CD4-positive, alpha-beta T cell treated with Interleukin-4 for 4 hours (primary cell): ENCODE measurements at regions not wholly inside any gene's neighbourhood (a gene's known extent, or its start where the extent isn't known, plus 50 kb on each side); places are given as distances from the start of the nearest gene placed in this dataset.
"Not testable (repeated sequence)": the region's sequence is repeated elsewhere in the genome, so short reads cannot be mapped to it uniquely, and the experiment has no call there.

Experiments used
- DNase-seq: peaks from one replicate; pipeline ENCODE4 v3.0.0-alpha.2; 2020

- no peak for DNase-seq
Measured at GRCh38 chr2:88927128-88927527, 235.7 kb downstream of the RPIA start.

DNA sequence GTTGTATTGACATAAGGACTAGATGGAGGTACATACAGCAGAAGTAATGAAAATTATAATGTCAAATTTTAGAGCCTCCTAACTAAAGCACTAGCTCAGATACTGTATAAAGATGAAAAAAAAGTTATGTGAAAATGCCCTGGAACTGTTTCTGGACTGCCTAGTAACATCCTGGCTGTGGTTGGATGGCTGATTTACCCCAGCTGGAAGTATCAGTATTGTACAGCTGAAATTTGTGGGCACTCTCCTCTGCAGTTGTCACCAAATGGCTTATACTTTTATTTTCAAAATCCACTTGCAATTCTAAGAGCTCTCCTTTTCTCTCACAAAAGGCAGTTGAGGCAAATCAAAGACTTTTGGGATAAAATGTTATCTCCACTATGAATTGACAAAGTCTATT is 239.2 kb downstream of the RPIA start:
- no peak for DNase-seq

DNA sequence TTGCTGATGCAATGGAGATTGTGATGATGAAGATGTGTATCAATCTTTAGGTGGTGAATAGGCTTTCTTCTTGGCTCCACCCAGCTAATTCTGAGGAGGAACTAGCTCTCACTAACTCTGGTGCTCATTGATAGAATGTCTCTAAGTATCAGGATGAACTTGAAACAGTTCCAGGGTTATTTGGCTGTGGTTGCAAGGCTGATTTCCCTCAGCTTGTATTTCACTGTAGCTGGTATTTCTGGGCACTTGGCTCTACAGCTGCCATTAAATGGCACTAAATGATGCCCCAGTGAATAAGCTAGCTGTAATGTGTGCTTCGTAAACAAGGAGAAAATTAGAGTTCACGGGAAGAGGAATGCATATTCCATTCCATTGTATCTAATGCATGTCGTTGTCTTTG is 241.2 kb downstream of the RPIA start:
- DNase-seq: no peak

GRCh38 chr2:88933091-88933490 is 241.6 kb downstream of the RPIA start:
- no peak for DNase-seq

DNA sequence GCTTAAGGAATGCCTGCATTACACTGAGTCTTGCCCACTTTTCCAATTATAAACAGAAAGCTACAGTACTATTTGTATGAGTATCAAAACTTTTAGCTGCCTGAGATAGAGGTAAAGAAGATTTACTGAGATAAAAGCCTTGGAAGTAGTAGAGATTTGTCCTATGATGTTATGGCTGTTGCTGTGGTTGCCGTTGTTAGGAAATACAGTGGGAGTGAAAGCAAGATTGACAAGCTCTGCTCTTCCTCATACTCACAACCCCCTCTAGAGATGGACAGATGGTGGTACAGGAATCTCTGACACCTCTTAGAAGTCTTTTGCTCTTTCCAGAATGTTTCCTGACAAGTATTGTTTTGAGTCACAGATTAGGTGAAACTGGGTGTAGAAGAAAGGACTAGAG is 242.5 kb downstream of the RPIA start:
- DNase-seq: no peak

DNA sequence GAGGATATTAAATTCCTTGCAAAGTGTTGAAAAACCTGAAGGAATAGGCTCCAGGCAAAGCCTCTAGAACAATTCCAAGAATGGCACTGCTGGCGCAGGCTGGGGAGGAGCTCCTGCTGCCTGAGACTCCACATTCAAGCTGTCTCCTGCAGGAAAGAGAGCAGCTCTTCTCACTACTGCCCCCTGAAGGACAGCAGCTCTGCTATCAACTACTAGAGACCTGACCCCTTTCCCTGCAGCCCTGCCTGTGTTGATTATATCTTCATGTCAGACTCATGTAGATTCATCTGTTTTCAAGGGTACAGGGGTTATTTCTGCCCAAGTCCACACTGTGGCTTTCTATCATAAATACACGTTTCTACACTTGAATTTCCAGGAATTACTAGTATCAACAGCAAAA is 249.7 kb downstream of the RPIA start:
- DNase-seq: not testable (repeated sequence)

- DNase-seq: no peak
Measured at GRCh38 chr2:88942798-88943197, 251.3 kb downstream of the RPIA start.

DNA sequence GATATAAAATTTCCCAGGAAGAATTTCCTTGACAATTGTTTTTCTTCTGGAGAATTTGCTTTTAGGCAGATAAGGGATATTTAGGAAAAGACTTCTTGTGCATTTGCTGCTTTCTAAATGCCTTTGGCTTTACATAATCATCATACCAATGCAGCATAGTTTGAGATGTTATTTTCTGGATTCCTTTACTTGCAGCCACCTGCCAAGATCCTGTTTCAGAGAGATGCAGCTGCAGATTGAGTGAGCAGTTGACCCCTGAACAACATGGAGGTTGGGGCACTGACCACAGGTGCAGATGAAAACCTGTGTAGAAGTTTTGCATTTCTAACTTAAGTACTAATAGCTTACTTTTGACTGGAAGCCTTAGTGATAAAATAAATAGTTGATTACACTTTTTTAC is 257.9 kb downstream of the RPIA start:
- no peak for DNase-seq

DNA sequence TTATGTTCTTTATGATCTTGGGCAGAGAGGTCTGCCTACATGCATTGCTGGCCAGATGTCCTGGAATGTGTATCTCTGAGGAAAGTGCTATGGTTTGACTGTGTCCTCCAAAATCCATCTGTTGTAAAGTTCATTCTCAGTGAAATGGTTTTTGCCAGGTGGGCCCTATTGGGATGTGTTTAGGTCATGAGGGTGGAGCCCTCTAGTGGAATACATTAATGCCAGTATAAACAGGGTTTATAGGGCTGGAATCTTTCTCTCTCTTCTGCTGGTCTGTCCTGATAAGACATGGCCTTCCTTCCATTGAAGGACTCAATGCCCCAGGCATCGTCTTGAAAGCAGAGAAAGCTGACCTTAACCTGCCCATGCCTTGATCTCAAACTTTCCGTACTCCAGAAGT is 258.5 kb downstream of the RPIA start:
- no peak for DNase-seq

DNA sequence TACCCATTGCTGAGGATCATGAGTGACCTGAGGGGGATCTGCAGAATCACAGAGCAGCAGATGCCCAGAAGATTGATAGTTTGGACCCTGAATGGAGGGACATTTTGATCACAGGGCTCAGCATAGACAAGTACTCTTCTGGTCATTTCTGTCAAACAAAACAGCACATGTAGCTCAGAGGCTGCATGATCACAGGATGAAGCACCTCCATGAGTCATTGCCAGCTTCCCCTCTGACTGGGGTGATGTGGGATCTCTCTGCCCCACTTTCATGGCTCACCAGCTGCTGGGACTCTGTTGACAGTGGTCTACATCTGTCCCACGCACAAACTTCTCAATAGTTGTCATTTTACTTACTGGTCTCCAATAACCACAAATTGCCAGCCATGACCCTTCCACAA is 264.1 kb downstream of the RPIA start:
- no peak for DNase-seq

GRCh38 chr2:88959480-88960204 is 268.2 kb downstream of the RPIA start:
- no peak for DNase-seq

DNA sequence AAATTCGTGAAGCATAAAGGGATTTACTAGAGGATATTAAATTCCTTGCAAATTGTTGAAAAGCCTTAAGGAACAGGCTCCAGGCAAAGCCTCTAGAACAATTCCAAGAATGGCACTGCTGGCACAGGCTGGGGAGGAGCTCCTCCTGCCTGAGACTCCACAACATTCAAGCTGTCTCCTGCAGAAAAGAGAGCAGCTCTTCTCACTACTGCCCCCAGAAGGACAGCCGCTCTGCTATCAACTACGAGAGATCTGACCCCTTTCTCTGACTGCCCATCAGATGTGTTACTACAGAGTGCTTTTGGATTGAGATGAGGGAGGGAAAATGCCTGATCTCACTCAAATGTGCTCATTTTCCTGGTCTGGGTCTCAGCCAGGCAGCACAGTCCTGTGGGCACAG is 269.9 kb downstream of the RPIA start:
- DNase-seq: not testable (repeated sequence)

GRCh38 chr2:88967844-88968243 is 276.4 kb downstream of the RPIA start:
- no peak for DNase-seq

- not testable (repeated sequence) for DNase-seq
Measured at GRCh38 chr2:88978011-88978410, 286.5 kb downstream of the RPIA start.

DNA sequence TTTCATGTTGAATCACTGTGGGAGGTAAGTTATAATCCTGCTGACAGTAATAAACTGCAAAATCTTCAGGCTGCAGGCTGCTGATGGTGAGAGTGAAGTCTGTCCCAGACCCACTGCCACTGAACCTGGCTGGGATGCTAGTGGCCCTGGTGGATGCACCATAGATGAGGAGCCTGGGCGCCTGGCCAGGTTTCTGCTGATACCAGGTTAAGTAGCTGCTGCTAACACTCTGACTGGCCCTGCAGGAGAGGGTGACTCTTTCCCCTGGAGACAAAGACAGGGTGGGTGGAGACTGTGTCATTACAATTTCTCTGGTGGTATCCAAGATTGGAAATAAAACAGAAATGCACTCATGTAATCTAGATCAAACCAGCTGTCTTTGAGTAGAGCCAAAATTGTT is 287.0 kb downstream of the RPIA start:
- DNase-seq: not testable (repeated sequence)

DNA sequence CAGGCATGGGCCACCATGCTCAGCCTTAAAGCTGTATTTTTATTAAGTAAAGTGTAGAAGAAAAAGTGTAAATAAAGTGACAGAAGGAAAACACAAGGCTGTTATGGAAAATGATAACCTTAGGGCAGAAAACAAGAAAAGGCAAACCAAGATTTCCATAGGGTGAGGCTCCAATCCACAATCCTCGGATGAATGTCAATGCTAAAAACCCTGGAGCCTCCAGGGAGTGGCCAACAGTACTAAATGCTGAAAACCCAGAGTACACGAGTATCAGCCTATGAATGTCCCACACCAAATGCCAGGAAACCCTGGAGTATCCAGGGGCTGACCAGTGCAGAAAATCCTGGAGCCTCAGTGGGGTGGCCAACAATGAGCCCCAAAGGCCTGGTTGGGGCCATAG is 292.6 kb downstream of the RPIA start:
- DNase-seq: not testable (repeated sequence)

GRCh38 chr2:88986721-88987330 is 295.4 kb downstream of the RPIA start:
- DNase-seq: not testable (repeated sequence)

- not testable (repeated sequence) for DNase-seq
Measured at GRCh38 chr2:88988617-88989016, 297.1 kb downstream of the RPIA start.

DNA sequence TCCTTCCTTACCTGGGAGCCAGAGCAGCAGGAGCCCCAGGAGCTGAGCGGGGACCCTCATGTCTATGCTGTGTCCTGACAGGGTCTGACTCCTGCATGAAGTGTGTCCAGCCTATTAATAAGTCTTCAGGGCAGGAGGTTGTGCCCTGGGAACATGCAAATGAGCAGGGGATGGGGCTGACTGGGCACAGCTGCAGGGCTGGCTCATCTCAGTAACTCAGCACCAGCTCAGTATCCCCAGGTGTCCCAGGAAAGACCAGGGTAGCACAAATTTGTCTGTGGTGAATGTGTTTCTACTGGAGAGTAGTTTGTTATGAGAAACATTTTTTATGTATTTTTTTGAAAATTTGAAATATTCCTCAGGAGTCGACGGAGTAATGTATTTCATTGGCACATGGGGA is 301.3 kb downstream of the RPIA start:
- DNase-seq: not testable (repeated sequence)

DNA sequence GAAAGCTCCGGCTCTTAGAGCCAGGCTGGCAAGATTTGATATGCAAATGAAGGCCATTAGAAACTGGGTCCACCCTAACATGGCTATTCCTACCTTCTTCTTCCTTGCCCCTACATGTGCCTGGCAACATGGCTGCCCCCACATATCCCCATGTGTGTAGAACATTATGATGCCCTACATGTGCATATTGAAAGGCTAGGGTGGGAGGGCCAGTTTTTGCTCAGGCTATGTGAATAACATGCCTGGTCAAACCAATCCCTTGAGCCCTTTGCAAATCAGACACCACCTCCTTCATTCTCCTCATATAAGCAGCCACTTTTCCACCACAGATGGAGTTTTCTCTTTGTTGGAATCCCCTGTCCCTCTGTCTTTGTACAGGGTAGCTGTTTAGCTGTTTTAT is 303.4 kb downstream of the RPIA start:
- not testable (repeated sequence) for DNase-seq

GRCh38 chr2:88996588-88996987 is 305.1 kb downstream of the RPIA start:
- DNase-seq: not testable (repeated sequence)

DNA sequence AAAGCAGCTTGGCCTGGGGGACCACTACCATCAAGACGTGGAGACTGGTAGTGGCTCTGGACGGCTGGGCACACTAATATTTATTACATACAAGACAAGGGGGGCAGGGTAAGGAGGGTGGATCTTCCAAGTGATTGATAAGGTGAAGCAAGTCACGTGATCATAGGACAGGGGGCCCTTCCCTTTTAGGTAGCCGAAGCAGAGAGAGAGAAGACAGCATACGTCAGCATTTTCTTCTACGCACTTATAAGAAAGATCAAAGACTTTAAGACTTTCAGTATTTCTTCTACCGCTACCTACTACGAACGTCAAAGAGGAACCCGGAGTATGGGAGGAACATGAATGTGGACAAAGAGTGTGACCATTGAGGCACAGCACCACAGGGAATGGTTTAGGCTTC is 307.9 kb downstream of the RPIA start:
- DNase-seq: no peak

GRCh38 chr2:89000235-89000634 is 308.8 kb downstream of the RPIA start:
- DNase-seq: no peak

- DNase-seq: not testable (repeated sequence)
Measured at GRCh38 chr2:89004238-89004637, 312.8 kb downstream of the RPIA start.

- not testable (repeated sequence) for DNase-seq
Measured at GRCh38 chr2:89020566-89020965, 329.1 kb downstream of the RPIA start.
